Activated T-cell treated with anti-CD3 and anti-CD28 coated beads for 4 hours (primary cell): ENCODE measurements at regions not wholly inside any gene's neighbourhood (a gene's known extent, or its start where the extent isn't known, plus 50 kb on each side); places are given as distances from the start of the nearest gene placed in this dataset.
"Not testable (repeated sequence)": the region's sequence is repeated elsewhere in the genome, so short reads cannot be mapped to it uniquely, and the experiment has no call there.

Experiments used
- DNase-seq: peaks from one replicate; pipeline ENCODE4 v3.0.0-alpha.2; 2020

GRCh38 chr2:144920755-144921530, 401.0 kb upstream of the ZEB2 start:
- DNase-seq = no peak

GRCh38 chr2:144914622-144915318, 394.9 kb upstream of the ZEB2 start:
- no peak for DNase-seq

GRCh38 chr2:144914113-144914512, 394.2 kb upstream of the ZEB2 start:
- no peak for DNase-seq

GRCh38 chr2:144912206-144912605, 392.3 kb upstream of the ZEB2 start:
- no peak for DNase-seq

GRCh38 chr2:144905956-144906355, 386.0 kb upstream of the ZEB2 start:
- no peak for DNase-seq

GRCh38 chr2:144904612-144905011, 384.7 kb upstream of the ZEB2 start:
- DNase-seq = no peak

GRCh38 chr2:144903045-144903444, 383.1 kb upstream of the ZEB2 start:
- not testable (repeated sequence) for DNase-seq

- not testable (repeated sequence) for DNase-seq
Measured at GRCh38 chr2:144901386-144901785, 381.5 kb upstream of the ZEB2 start.

- no peak for DNase-seq
Measured at GRCh38 chr2:144896341-144896740, 376.4 kb upstream of the ZEB2 start.

GRCh38 chr2:144894612-144895599, 375.0 kb upstream of the ZEB2 start:
- no peak for DNase-seq

- DNase-seq = no peak
Measured at GRCh38 chr2:144893464-144893863, 373.5 kb upstream of the ZEB2 start.

- no peak for DNase-seq
Measured at GRCh38 chr2:144890828-144891227, 370.9 kb upstream of the ZEB2 start.

- no peak for DNase-seq
Measured at GRCh38 chr2:144889348-144889747, 369.4 kb upstream of the ZEB2 start.

- no peak for DNase-seq
Measured at GRCh38 chr2:144886862-144887261, 366.9 kb upstream of the ZEB2 start.

- DNase-seq = no peak
Measured at GRCh38 chr2:144877893-144878292, 358.0 kb upstream of the ZEB2 start.

- DNase-seq = no peak
Measured at GRCh38 chr2:144876013-144876412, 356.1 kb upstream of the ZEB2 start.

GRCh38 chr2:144875290-144875969, 355.5 kb upstream of the ZEB2 start:
- no peak for DNase-seq

- no peak for DNase-seq
Measured at GRCh38 chr2:144865670-144866069, 345.8 kb upstream of the ZEB2 start.

GRCh38 chr2:144859716-144860115, 339.8 kb upstream of the ZEB2 start:
- DNase-seq = no peak

GRCh38 chr2:144858211-144858610, 338.3 kb upstream of the ZEB2 start:
- no peak for DNase-seq

- no peak for DNase-seq
Measured at GRCh38 chr2:144854596-144854995, 334.7 kb upstream of the ZEB2 start.

- DNase-seq = no peak
Measured at GRCh38 chr2:144849612-144850011, 329.7 kb upstream of the ZEB2 start.

GRCh38 chr2:144848423-144848822, 328.5 kb upstream of the ZEB2 start:
- no peak for DNase-seq
